ENCODE measurements at regions not wholly inside any gene's neighbourhood (a gene's known extent, or its start where the extent isn't known, plus 50 kb on each side); places are given as distances from the start of the nearest gene placed in this dataset.

- peaks cover 19% of the 10 kb centered on the region; the same call in 1 of the 2 replicates for H3K4me1 ChIP-seq (ENCODE audit: control insufficient read depth, insufficient read depth, low read length)
- no peaks in the 10 kb centered on the region; the same call in 1 of the 2 replicates for H3K79me2 ChIP-seq (ENCODE audit: control insufficient read depth, insufficient read depth, low read length)
- no TSS peak for BruUV-seq (replicated peaks)
- H3K4me2 ChIP-seq (ENCODE audit: control insufficient read depth, insufficient read depth): no peak overlapping the region
- H4K20me1 ChIP-seq (ENCODE audit: control insufficient read depth, insufficient read depth): no peaks in the 10 kb centered on the region
- SMC1A ChIA-PET (ENCODE audit: uncharacterized antibody, unreplicated experiment): no interaction called here
- H3K36me3 ChIP-seq (ENCODE audit: control insufficient read depth in 2 of 2, insufficient read depth in 2 of 2, low read length in 1 of 2): no peaks in the 10 kb centered on the region
- no peaks in the 10 kb centered on the region; the same call in 2 of the 3 replicates for H3K9me3 ChIP-seq (replicated peaks; ENCODE audit: control insufficient read depth, insufficient read depth, low read length)
- POLR2A ChIA-PET: no interaction called here
- in situ Hi-C loops (cut with MboI) (no loop called here), intact Hi-C loops (cut with micrococcal nuclease; ENCODE audit: unreplicated experiment) (no loop called here)
- H2AFZ ChIP-seq (ENCODE audit: control insufficient read depth, low read depth, low read length): no peak overlapping the region
- no peak for FAIRE-seq
- TF ChIP-seq TCF3 (IDR thresholded peaks at IDR 0.05; ENCODE audit: borderline replicate concordance, insufficient read depth, low read depth, low read length) (no peak), ZNF592 (IDR thresholded peaks at IDR 0.05) (no peak), BCL11A (IDR thresholded peaks at IDR 0.05; ENCODE audit: low read depth, low read length) (no peak), YY1 (IDR thresholded peaks at IDR 0.05; ENCODE audit: low read depth, low read length) (no peak), IRF5 (IDR thresholded peaks at IDR 0.05; ENCODE audit: borderline replicate concordance) (no peak), MYB (IDR thresholded peaks at IDR 0.05; ENCODE audit: borderline replicate concordance, low read depth, low read length) (no peak), EGR1 (IDR thresholded peaks at IDR 0.05; ENCODE audit: borderline replicate concordance in 1 of 2, low read depth in 2 of 2, low read length in 2 of 2) (no peak), TAF1 (IDR thresholded peaks at IDR 0.05; ENCODE audit: borderline replicate concordance, low read depth, low read length) (no peak), ATF3 (IDR thresholded peaks at IDR 0.05; ENCODE audit: borderline replicate concordance, extremely low read depth, low read depth, low read length) (no peak)
- 96% methylated on average over 7 of the region's 7 CpGs for WGBS (ENCODE audit: insufficient coverage, insufficient replicate concordance, low lambda C conversion rate, missing lambda C conversion rate)
- no peaks in the 10 kb centered on the region for H3K27me3 ChIP-seq (replicated peaks in 1 of 2; ENCODE audit: control insufficient read depth in 2 of 2, insufficient read depth in 2 of 2, low read length in 1 of 2)
- no peak overlapping the region for H3K4me3 ChIP-seq
- no peak for ATAC-seq
- CTCF ChIA-PET: no interaction called here
- no peak overlapping the region for H3K27ac ChIP-seq (ENCODE audit: control insufficient read depth, insufficient read depth)
- RAD21 ChIA-PET (ENCODE audit: unreplicated experiment): no interaction called here
- no peak for DNase-seq (ENCODE audit: low read depth, low spot score)
- H3K9ac ChIP-seq (ENCODE audit: control insufficient read depth, insufficient read depth, low read length): no peak overlapping the region
These were observed 114.1 kb downstream of the ZFAND4 start for GRCh38 chr10:45558425-45558824.

All from GM12878 (cell line).